DOHH2 (cell line): ENCODE measurements at regions not wholly inside any gene's neighbourhood (a gene's known extent, or its start where the extent isn't known, plus 50 kb on each side); places are given as distances from the start of the nearest gene placed in this dataset.

Experiments
- H3F3A ChIP-seq: fragments of 200-600 bp; sonication (generic), shearing (Covaris generic); 2 replicates; pipeline ENCODE4 v1.6.0; 2016; ENCODE audit warnings: antibody characterized with exemption, mild to moderate bottlenecking; ENCODE audit not compliant: control insufficient read depth, insufficient read depth
- H3K27ac ChIP-seq: fragments of 200-600 bp; sonication (generic); 2 replicates; pipeline ENCODE4 v1.5.1; 2014; ENCODE audit warnings: low read depth, mild to moderate bottlenecking, low read length, moderate library complexity
- H3K27me3 ChIP-seq: fragments of 200-600 bp; sonication (generic); 2 replicates; pipeline ENCODE4 v1.6.1; 2014; ENCODE audit warnings: mild to moderate bottlenecking, low read length, mixed read lengths; ENCODE audit not compliant: control insufficient read depth
- H3K36me3 ChIP-seq: fragments of 200-600 bp; sonication (generic); 2 replicates; pipeline ENCODE4 v1.6.1; 2014; ENCODE audit warnings: mild to moderate bottlenecking, low read length, moderate library complexity, mixed read lengths; ENCODE audit not compliant: control insufficient read depth
- H3K4me1 ChIP-seq: fragments of 200-600 bp; sonication (generic); 2 replicates; pipeline ENCODE4 v1.6.1; 2014; ENCODE audit warnings: mild to moderate bottlenecking, low read length, mixed read lengths; ENCODE audit not compliant: control insufficient read depth
- H3K4me2 ChIP-seq: fragments of 200-600 bp; sonication (generic); 2 replicates; pipeline ENCODE4 v1.6.0; 2014; ENCODE audit warnings: mild to moderate bottlenecking, low read length, moderate library complexity
- H3K4me3 ChIP-seq: fragments of 200-600 bp; sonication (generic); 2 replicates; pipeline ENCODE4 v1.5.1; 2014; ENCODE audit warnings: mild to moderate bottlenecking, low read length, mixed read lengths
- H3K79me2 ChIP-seq: fragments of 200-600 bp; sonication (generic); 2 replicates; pipeline ENCODE4 v1.6.1; 2014; ENCODE audit warnings: mild to moderate bottlenecking, low read length, mixed read lengths; ENCODE audit not compliant: control insufficient read depth
- H3K9me2 ChIP-seq: fragments of 200-600 bp; sonication (generic); replicated peaks from 2 replicates; pipeline ENCODE4 v1.6.1; 2014; ENCODE audit warnings: mild to moderate bottlenecking, low read length, mixed read lengths; ENCODE audit not compliant: control insufficient read depth
- H3K9me3 ChIP-seq: fragments of 200-600 bp; sonication (generic); 2 replicates; pipeline ENCODE4 v1.6.1; 2014; ENCODE audit warnings: antibody characterized with exemption, low read length, mixed read lengths; ENCODE audit not compliant: control insufficient read depth, insufficient read depth
- H4K20me1 ChIP-seq: fragments of 200-600 bp; sonication (generic); 2 replicates; pipeline ENCODE4 v1.6.0; 2014; ENCODE audit warnings: low read depth, mild to moderate bottlenecking, antibody characterized with exemption, low read length, moderate library complexity; ENCODE audit not compliant: control insufficient read depth, insufficient read depth
- CTCF ChIP-seq: fragments of 200-600 bp; sonication (generic); IDR thresholded peaks from one replicate; pipeline ENCODE4 v1.5.1; 2014; ENCODE audit warnings: antibody characterized with exemption, mild to moderate bottlenecking, low read depth, low read length; ENCODE audit not compliant: poor library complexity, severe bottlenecking
- EZH2phosphoT487 ChIP-seq: fragments of 200-600 bp; sonication (generic); IDR thresholded peaks from 2 replicates; pipeline ENCODE4 v1.6.1; 2017; ENCODE audit warnings: borderline replicate concordance, mild to moderate bottlenecking, antibody characterized with exemption, low read length, moderate library complexity, mixed read lengths

DNA sequence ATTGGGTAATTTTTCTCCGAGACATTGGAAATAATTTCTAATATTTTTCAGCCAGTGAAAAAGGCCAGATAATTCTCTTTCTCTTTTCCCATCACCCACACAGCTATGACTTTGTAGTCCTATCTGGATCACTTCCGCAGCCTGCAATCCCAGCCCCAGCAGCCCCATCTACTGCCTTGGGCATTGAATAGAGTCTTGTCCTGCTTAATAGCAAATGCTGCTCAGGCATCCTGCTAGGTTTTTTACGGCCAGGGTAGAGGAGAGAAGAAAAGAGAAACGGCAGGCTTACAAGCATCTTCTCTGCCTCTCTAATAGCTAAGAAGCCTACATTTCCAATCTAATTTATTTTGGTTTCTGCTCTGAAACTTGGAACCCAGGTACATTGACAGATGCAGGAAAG is 154.3 kb upstream of the B3GAT1 start:
- H3K4me2 ChIP-seq = no peak overlapping the region
- TF ChIP-seq CTCF = no peak
- TF ChIP-seq EZH2phosphoT487 = no peak
- no peaks in the 10 kb centered on the region for H3K27me3 ChIP-seq

DNA sequence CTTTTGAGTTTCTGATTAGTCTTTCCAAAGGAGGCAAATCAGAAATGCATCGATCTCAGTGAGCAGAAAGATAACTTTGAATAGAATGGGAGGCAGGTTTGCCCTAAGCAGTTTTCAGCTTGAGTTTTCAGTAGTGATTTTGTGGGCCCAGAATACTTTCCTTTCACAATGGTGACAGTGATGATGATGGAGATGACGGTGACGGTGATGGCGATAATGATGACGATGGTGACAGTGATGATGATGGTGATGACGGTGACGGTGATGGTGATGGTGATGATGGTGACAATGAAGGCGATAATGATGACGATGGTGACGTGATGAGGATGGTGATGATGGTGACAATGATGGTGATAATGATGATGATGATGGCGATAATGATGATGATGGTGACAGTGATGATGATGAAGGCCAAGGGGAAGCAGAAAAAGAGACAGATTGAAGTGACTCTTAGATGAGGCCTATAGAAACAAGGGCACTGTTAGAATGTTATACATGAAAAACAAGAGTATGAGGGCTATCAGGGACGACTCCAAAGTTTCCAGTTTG is 153.4 kb upstream of the B3GAT1 start:
- Histone ChIP-seq H3K4me2 (no peak overlapping the region), H3K9me2 (no peaks in the 10 kb centered on the region; the same call in 1 of the 2 replicates), H3F3A (no peaks in the 10 kb centered on the region), H4K20me1 (no peaks in the 10 kb centered on the region), H3K36me3 (no peaks in the 10 kb centered on the region), H3K4me3 (no peak overlapping the region), H3K27ac (no peak overlapping the region), H3K9me3 (no peaks in the 10 kb centered on the region), H3K79me2 (no peaks in the 10 kb centered on the region), H3K27me3 (no peaks in the 10 kb centered on the region), H3K4me1 (no peaks in the 10 kb centered on the region)
- TF ChIP-seq EZH2phosphoT487 (no peak), CTCF (no peak)

More for the DNA sequence above, 154.3 kb upstream of the B3GAT1 start:
- no peaks in the 10 kb centered on the region for H3F3A ChIP-seq
- no peaks in the 10 kb centered on the region for H3K4me1 ChIP-seq
- H3K9me3 ChIP-seq = no peaks in the 10 kb centered on the region
- no peak overlapping the region for H3K27ac ChIP-seq
- no peak overlapping the region for H3K4me3 ChIP-seq
- H4K20me1 ChIP-seq = no peaks in the 10 kb centered on the region
- H3K36me3 ChIP-seq = no peaks in the 10 kb centered on the region
- no peaks in the 10 kb centered on the region; the same call in 1 of the 2 replicates for H3K9me2 ChIP-seq
- no peaks in the 10 kb centered on the region for H3K79me2 ChIP-seq

DNA sequence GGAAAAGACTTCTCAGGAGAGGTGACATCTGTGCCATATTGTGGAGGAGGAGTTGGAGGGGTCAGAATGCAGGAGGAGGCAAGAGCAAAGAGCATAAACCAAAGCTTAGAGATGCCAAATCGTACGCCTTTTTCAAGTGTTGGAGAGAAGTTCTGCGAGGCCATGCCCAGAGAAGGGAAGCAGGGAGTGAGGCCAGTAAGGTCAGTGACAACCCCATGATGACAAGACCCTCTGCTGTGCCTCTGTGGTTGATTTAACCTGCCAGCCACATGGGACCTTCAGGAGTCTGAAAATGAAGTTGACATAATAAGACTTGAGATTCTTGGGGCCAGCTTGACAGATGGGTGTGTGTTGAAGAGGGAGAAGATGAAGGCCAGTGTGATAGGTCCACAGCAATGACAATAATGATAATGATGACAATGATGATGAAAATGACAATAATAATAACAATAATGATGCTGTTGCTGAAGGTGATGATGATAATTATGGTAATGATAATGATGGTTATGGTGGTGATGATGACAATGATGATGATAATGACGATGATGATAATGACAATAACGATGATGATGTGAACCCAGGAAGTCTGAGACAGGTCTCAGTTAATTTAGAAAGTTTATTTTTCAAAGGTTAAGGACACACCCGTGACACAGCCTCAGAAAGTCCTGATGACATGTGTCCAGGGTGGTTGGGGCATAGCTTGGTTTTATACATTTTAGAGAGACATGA is 152.6 kb upstream of the B3GAT1 start:
- TF ChIP-seq EZH2phosphoT487 = no peak
- Histone ChIP-seq H3K4me1 (no peaks in the 10 kb centered on the region), H3K27ac (no peak overlapping the region), H4K20me1 (no peaks in the 10 kb centered on the region), H3F3A (no peaks in the 10 kb centered on the region), H3K79me2 (no peaks in the 10 kb centered on the region), H3K27me3 (no peaks in the 10 kb centered on the region), H3K4me3 (no peak overlapping the region), H3K9me3 (no peaks in the 10 kb centered on the region), H3K4me2 (no peak overlapping the region), H3K36me3 (no peaks in the 10 kb centered on the region), H3K9me2 (no peaks in the 10 kb centered on the region; the same call in 1 of the 2 replicates)

- H3F3A ChIP-seq = no peaks in the 10 kb centered on the region
- no peaks in the 10 kb centered on the region for H3K9me3 ChIP-seq
- H3K4me1 ChIP-seq = no peaks in the 10 kb centered on the region
- H3K79me2 ChIP-seq = no peaks in the 10 kb centered on the region
- TF ChIP-seq EZH2phosphoT487 (no peak), CTCF (no peak)
- no peak overlapping the region for H3K4me2 ChIP-seq
- H4K20me1 ChIP-seq = no peaks in the 10 kb centered on the region
- no peaks in the 10 kb centered on the region for H3K36me3 ChIP-seq
- no peak overlapping the region for H3K27ac ChIP-seq
- no peaks in the 10 kb centered on the region; the same call in 1 of the 2 replicates for H3K9me2 ChIP-seq
- H3K27me3 ChIP-seq = no peaks in the 10 kb centered on the region
- no peak overlapping the region for H3K4me3 ChIP-seq
These were observed 151.0 kb upstream of the B3GAT1 start for GRCh38 chr11:134562941-134563471.
